CD4-positive, alpha-beta T cell treated with Interleukin-12 subunit alpha and Interleukin-12 subunit beta, for 1 hour (primary cell): ENCODE measurements at regions not wholly inside any gene's neighbourhood (a gene's known extent, or its start where the extent isn't known, plus 50 kb on each side); places are given as distances from the start of the nearest gene placed in this dataset.
"Not testable (repeated sequence)": the region's sequence is repeated elsewhere in the genome, so short reads cannot be mapped to it uniquely, and the experiment has no call there.

ENCODE experiments used
- DNase-seq: peaks from one replicate; pipeline ENCODE4 v3.0.0-alpha.2; 2020

DNA sequence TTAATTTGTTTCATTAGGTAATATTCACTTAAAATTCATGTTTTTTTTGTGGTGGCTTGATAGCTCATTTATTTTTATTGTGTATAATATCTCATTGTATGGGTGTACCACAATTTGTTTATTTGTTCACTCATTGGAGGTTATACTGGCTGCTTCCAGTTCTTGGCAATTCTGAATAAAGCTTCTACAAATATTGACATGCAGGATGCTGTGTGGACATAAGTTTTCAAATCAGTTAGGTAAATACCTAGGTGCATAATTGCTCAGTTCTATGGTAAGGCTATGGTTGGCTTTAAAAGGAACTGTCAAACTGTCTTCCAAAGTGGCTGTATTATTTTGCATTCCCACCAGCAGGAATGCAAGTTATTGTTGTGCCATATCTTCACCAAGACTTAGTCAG is 504.5 kb upstream of the GALNTL6 start:
- DNase-seq = no peak

DNA sequence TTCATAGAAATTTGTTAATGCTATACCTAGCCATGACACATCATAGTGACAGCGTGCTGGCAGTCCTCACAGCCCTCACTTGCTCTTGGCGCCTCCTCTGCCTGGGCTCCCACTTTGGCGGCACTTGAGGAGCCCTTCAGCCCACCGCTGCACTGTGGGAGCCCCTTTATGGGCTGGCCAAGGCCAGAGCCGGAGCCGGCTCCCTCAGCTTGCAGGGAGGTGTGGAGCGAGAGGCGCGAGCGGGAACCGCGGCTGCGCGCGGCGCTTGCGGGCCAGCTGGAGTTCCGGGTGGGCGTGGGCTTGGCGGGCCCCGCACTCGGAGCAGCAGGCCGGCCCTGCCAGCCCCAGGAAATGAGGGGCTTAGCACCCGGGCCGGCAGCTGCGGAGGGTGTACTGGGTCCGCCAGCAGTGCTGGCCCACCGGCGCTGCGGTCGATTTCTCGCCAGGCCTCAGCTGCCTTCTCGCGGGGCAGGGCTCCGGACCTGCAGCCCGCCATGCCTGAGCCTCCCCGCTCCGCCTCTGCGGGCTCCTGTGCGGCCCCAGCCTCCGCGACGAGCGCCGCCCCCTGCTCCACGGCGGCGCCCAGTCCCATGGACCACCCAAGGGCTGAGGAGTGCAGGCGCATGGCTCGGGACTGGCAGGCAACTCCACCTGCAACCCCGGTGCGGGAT is 515.0 kb upstream of the GALNTL6 start:
- not testable (repeated sequence) for DNase-seq

DNA sequence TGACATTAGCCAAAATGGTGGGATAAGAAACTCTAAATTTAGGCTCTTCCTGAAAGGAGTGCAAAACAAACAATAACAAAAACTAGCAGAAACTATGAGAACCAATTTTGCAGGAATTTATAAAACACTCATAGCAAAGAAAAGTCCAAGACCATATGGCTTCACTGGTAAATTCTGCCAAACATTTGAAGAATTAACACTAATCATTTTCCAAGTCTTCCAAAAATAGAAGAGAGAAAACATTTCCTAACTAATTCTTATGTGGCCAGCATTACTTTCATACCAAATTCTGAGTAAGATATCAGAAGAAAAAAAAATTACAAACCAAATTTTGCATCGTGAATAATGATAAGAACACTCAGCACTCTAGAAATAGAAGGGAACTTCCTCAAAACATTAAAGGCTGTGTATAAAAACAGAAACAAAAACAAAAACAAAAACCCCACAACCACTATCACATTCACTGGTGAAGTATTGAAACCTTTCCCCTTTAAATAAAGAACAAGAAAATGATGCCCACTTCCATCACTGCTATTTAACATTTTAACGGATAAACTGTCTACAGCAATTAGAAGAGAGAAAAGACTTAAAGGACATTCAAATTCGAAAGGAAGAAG is 524.3 kb upstream of the GALNTL6 start:
- no peak for DNase-seq

DNA sequence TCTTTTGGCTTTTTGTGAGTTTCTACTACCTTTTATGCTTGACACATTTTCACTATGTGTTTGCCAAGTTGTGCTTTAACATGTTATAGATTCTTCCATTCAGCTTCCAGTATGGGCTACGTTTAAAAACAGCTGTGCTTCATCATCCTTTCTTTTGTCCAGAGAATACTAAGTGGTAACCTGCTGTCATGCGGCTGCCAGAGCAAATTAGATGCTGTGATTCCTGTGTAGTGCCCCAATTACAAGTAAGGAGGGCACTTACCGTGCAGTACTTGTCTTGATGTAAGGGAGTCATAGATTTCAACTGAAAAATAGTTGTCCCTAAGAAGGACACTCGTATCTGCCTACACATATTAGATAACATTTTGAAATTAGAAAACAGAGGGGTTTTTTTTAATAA is 531.8 kb upstream of the GALNTL6 start:
- DNase-seq = no peak

DNA sequence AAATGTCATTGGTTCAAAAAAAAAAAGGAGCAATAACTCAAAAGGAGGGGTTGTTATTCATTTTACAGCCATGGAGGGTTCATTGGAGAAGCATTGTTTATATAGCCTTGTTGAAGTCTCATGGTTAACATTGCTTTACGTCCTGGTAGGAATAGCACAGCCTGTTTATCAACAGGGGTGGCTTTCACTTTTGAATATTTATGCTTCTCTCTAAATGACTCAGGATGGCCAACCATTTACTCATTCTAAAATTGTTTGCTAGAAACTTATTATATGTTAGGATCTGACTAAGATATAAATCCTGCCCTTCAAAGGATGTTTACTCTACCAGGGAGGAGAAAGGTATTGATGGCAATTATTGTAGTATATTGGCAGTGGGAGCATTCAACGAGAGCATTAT is 534.1 kb upstream of the GALNTL6 start:
- no peak for DNase-seq

DNA sequence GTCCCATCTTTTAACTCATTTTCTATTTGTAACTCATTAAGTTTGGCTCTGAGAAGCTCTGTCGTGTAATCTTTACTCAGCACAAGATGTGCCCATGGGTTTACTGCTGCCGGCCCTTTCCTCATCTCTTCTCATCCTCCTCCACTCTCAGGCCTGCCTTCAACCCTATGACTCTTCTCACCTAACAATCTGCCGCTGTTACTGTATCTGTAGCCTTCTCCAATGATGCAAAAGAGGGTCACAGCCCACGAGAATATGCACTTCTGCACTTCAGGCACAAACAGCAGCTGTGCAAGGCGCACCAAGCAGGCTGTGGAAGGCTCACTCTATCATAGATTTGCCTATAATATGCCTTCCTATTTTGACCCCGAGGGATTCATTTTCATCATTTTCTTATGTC is 546.5 kb upstream of the GALNTL6 start:
- no peak for DNase-seq

DNA sequence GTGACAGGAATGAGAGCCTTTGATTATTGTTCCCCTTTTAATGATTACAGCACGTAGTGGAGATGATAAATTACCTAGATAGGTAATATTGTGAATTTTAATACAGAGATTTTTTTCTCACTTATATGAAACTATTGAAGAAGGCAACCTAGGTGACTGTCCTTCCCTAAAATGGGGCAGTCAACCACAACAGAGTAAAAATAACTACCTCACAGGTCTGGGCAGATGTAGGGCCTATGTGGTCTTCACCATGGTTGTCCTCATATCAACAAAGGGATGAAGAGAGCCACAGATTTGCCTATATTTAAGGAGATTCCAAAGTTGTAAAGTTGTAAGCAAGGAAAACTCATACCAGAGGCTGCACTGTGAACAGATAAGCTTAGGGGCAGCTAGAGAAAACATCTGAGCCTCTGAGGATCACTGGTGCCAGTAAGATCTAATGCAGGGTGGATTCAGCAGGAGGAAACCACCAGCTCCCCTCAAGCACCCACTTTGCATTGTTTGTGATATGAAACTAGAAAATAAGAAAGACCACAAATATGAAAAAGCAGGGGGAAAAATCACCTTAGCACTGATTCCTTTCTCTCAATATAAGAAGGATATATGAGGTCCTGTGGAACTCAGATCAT is 547.9 kb upstream of the GALNTL6 start:
- no peak for DNase-seq

DNA sequence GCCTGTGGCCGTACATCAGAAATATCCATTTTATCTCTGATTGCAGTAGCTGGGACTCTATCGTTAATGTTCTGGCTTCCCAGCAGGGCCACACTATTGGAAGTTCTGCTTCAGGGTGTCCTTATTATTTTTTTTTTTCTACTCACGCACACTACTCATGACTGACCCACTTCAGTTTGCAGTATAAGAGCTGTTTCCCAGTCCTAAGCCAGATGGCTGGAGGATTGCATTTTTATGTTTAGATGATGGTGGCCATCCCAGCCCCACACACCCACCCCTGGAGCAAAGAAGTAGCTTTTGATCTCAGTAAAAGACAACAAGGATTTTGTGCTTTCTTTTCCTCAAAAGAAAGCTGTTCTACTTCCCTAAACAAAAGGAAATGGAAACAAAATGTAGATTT is 557.0 kb upstream of the GALNTL6 start:
- no peak for DNase-seq

DNA sequence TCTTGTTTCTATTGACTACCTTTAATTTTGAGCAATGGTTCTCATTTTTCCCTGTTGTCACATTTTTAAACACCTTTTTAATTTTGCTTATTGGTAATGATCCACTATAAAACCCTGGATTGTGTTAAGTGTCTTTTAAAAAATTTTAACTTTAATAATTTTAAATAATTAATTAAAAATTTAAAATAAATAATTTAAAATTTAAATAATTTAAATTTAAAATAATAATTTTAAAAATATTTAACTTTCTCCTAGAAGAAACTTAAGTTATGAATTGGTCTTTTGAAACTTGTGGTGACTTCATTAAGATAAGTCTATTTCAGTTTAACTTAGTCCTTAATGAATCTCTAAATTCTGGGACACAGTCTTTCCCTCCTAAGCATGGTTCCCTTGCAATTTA is 566.3 kb upstream of the GALNTL6 start:
- no peak for DNase-seq

DNA sequence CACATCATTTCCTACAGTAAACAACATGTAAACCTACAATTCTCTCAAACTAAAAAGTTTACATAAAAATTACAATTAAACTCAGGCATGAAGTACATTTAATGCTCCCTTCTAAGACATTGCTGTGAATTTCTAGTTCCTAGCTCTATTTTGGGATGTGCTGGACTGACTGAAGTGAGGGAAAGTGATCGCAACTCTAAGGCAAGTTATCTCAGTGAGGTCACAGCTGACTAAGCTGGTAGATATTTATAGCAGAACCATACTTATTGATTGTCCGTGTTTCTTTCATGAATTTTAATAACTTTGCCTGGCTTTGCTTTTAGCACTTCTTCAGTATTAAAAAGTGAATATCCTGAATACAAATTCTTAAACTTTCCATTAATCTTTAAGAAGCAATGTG is 570.4 kb upstream of the GALNTL6 start:
- no peak for DNase-seq

DNA sequence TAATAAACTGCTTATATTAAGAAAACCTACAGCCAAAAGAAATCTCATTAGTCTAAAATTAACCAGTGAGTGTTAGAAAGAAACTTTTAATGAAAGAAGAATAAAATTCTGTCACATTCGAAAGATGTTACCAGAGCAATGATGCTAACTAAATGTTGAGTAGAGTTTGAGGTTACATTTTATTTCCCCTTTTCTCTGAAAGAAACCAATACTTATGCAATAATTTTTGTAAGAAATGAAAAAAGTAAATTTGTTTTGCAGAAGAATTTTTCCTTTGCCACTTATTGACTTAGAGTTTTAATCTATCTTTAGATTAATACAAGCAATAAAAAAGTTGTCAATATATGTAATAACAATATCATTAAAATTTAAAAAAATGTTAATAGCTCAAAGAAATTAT is 574.0 kb upstream of the GALNTL6 start:
- no peak for DNase-seq

DNA sequence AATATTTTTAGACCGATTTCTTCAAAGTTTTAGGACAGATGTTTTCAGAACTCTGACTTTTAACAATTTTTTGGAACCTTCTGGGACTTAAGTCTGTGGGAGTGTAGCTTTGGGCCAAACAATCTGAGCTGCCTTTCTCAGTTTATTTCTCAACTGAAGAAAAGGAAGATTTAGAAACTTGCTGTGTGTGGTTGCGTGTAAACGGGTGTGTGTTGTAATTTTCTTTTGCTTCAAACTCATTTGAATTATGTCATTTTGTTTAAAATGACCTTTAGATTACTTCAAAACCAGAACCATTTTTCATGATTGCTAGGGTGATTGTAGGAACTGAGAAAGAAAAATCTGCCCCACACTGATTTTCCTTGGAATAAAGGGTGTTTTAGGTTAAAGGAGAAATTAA is 577.7 kb upstream of the GALNTL6 start:
- DNase-seq = no peak

DNA sequence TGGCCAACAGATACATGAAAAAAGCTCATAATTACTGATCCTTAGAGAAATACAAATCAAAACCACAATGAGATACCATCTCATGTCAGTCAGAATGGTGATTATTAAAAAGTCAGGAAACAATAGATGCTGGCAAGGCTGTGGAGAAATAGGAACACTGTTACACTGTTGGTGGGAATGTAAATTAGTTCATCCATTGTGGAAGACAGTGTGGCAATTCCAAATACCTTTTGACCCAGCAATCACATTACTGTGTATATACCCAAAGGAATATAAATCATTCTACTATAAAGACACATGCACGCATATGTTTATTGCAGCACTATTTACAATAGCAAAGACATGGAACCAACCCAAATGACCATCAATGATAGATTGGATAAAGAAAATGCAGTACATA is 583.9 kb upstream of the GALNTL6 start:
- not testable (repeated sequence) for DNase-seq

DNA sequence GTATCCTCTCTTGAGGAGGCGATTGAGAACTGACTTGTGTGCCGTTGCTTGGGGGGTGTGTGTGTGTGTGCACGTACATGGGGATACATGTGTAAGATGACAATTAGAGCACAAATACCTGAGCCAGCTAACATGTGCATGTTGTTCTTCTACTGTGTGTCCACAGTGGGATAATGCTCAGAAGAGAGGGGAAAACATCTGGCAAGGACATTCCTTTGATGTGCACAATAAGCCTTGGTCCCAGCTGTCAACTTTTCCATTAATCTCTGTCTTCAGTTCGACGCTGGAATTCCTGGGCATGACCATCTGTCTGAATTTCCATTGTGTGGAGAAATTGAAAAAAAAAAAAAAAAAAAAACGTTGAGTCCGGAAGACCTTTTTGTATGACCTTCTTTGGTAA is 592.0 kb upstream of the GALNTL6 start:
- DNase-seq = no peak

DNA sequence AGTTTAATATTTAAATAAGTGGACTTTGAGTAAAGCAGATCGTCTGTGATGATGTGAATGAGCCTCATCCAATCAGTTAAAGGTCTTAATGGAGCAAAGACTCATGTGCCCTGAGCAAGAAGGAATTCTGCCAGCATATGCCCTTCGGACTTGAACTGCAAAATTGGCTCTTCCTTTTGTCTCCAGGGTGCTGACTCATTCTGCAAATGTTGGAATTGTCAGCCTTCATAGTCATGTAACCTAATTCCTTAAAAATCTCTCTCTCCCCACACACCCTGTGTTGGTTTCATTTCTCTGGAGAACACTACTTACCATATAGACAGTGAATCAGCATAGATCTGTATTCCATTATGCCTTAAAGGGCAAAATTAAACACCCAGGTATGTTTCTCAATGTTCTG is 609.8 kb upstream of the GALNTL6 start:
- no peak for DNase-seq

DNA sequence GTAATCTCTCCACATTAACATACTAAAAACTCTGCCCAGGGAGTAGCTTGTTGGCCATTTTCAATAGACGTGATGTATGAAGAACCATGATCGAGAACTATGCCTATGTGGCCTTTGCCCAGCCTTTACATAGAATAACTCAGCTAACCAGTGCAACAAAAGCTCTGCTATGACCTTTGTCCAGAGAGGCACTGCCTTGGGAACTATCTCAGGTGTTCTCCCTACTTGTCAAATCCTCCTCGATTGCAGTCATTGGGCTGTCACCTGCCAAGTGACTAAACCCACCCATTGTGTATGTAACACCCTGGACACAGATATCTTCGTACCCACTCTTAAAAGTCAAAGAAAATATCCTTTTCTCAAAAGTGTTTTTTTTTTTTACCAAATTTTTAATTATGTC is 610.3 kb upstream of the GALNTL6 start:
- no peak for DNase-seq

DNA sequence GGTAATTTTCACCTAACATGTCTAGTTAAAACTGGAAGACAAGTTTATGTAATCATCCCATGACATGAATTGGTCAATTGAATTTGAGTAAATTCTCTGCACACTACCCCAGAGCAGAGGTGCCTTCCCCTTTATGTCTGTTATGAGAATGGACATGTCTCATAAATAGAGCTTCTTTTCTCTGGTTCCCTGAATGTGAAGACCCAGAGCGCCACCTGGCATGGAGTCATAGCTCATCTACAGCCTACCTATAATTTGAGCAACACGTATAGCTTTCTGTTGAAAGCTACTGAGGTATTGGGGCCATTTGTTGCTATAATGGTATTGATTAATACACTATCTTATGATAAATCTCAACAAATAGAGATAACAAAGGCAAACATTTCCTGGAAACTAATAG is 626.5 kb upstream of the GALNTL6 start:
- no peak for DNase-seq

DNA sequence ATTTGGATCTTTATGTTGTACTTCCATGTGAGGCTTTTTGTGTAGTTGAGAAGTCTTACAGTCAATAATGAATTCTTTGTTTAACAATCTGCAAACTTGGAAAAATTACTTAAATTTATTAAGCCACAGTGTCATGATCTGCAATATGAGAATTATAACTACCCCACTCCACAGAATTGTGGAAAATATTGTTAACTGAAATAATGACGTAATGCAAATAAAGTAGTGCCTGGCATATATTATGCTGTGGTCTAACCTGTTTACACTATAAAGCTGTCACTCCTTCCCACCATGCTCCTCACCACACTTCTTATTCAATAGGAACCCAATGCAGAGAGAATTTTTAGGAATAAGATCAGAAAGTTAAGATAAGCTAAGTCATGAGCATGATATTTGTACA is 632.1 kb upstream of the GALNTL6 start:
- DNase-seq = no peak

DNA sequence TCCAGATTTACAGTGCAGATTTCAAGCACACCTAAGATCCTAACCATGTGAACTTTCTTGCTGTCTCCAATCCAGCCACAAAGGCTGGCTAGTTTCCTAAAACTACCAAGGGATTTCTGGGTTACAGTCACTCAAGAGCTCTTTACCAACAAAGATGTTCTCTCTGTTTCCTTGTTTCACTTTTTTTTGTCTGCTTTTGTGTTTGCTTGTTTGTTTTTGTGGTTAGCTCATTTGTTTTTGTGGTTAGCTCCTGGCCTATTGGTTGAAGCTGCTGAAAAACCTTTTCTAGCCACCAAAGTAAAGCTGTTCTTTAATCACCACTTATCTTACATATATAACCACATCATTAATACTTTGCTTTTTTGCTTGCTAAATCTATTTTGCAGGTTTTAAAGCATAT is 642.5 kb upstream of the GALNTL6 start:
- no peak for DNase-seq

DNA sequence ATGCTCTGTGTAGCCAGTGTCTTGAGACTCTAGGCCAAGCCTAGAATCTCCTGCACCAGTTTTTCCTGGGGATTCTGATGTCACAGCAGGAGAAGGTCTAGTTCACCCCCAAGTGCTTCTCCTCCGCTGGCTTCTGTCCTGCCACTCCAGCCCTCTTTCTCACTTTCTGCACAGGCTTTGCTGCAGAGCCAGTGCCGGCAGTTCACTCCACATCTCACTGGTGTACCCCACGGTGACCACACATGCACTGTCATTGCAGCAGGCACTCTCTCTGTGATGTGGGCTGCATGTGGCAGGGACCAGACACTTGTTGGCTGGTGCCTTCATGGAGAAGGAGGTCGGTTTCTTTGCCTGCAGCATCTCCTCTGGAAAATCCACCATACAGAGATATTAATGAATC is 643.8 kb upstream of the GALNTL6 start:
- no peak for DNase-seq

DNA sequence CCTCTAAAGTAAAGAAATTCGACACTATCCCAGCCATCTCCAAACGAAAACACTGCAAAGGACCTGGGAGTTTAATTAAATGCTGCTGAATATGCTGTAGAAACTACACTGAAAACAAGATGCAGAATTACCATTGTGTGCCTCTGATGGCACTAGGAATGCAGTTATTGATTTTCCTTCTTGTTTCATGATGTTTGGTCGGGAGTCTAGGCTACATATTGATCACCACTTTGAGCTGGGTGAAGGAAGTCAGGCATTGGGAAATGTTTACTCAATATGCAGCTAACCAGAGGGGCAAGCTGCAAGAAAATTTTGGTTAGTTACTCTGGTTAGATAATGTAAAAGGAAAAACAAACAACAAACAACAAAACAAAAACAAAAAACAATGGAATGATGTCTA is 650.7 kb upstream of the GALNTL6 start:
- DNase-seq = no peak

DNA sequence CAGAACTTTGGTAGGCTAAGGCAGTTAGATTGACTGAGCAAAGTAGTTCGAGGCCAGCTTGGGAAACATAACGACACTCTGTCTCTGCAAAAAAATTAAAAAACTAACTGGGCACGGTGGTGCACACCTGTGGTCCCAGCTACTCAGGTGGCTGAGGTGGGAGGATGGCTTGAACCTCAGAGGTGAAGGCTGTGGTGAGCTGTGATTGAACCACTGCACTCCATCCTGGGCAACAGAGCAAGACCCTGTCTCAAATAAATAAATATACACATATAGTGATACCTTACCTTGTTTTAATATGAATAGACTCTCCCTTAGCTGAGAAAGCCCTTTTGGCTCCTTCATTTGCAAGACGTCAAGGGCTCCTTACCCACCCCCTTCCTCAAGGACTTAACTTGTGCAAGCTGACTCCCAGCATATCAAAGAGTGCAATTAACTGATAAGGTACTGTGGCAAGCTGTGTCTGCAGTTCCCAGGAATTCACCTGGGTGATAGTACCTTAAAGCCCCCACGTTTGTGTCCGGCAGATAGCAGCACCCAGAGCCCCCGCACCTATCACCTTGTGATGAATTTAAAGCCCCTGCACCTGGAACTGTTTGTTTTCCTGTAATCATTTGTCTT is 655.6 kb upstream of the GALNTL6 start:
- DNase-seq = no peak

DNA sequence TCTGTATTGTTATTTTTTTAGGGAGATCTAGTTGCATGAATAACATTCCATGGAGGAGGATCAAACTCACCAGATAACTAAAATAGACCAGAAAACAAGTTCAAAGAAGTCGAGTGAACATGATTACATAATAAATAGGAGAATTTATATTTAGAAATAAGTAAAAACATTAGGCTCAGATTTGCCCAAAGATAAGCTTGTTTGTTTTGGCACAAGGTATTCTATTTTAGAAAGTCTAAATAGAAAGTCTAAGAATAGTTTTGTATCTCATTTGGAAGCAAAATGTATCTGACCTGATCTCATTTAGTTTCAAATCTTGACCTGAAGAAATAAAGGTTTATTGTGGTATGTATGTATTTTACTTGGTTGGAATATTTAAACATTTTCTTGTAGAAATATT is 670.6 kb upstream of the GALNTL6 start:
- DNase-seq = no peak

DNA sequence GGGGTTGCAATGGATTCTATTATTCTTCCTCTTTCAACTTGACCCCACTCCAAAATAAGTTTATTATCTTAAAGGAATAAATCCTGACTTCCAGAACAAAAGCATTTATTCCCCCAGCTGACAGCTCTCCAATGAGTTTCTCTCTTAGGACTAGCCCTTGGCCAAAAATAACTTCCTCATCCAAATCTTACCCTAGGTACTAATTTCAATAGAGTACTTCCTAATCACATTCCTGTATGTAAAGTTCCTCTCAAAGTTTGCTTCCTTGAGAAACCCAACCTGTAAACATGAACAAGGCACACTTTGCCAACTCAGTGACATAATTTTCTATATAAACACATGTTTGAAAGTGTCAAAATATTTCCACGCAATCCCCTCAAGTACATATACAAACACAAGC is 671.2 kb upstream of the GALNTL6 start:
- no peak for DNase-seq
